Activated CD4-positive, CD25-positive, alpha-beta regulatory T cell (primary cell): ENCODE measurements at regions not wholly inside any gene's neighbourhood (a gene's known extent, or its start where the extent isn't known, plus 50 kb on each side); places are given as distances from the start of the nearest gene placed in this dataset.
"Not testable (repeated sequence)": the region's sequence is repeated elsewhere in the genome, so short reads cannot be mapped to it uniquely, and the experiment has no call there.

Experiments used
- DNase-seq, 4 experiments: peaks; one replicate each; lab custom pipeline; 2025; lab: John Stamatoyannopoulos, UW

DNA sequence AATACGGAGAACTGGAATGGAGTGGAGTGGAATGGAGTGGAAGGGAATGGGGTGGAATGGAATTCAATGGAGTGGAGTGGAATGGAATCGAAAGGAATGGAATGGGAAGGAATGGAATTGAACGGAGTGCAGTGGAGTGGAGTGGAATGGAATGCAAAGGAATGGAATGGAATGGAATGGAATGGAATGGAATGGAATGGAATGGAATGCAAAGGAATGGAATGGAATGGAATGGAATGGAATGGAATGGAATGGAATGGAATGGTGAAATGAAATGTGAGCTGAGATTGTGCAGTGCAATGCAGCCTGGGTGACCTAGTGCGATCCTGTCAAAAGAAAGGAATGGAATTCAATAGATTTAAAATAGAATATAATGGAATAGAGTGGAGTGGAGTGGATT is 357.3 kb upstream of the WSB1 start:
- DNase-seq, result not testable (repeated sequence)

DNA sequence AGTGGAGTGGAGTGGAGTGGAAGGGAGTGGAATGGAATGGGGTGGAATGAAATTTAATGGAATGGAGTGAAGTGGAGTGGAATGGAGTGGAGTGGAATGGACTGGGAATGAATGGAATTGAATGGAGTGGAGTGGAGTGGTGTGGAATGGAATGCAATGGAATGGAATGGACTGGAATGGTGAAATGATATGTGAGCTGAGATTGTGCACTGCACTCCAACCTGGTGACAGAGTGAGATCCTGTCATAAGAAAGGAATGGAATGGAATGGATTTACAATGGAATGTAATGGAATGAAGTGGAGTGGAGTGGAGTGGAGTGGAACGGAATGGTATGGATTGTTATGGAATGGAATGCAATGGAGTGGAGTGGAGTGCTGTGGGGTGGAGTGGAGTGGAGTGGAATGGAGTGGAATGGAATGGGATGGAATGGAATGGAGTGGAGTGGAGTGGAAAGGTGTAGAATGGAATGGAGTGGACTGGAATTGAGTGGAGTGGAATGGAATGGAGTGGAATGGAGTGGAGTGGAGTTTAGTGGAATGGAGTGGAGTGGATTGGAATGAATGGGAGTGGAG is 356.1 kb upstream of the WSB1 start:
- not testable (repeated sequence) for DNase-seq

DNA sequence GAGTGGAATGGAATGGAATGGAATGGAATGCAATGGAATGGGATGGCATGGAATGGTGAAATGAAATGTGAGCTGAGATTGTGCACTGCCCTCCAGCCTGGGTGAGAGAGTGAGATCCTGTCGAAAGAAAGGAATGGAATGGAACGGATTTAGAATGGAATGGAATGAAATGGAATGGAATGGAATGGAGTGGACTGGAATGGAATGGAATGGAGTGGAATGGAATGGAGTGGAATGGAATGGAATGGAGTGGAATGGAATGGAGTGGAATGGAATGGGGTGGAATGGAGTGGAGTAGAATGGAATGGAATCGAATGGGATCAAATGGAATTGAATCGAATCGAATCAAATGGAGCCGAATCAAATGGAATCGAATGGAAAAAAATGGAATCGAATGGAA is 354.2 kb upstream of the WSB1 start:
- not testable (repeated sequence) for DNase-seq

DNA sequence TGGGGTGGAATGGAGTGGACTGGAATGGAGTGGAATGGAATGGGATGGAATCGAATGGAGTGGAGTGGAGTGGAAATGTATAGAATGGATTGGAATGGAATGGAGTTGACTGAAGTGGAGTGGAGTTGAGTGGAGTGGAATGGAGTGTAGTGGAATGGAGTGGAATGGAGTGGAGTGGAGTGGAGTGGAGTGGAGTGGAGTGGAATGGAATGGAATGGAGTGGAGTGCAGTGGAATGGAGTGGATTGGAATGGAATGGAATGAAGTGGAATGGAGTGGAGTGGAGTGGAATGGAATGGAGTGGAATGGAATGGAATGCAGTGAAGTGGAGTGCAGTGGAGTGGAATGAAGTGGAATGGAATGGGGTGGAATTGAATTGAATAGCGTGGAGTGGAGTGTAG is 353.3 kb upstream of the WSB1 start:
- not testable (repeated sequence) for DNase-seq

DNA sequence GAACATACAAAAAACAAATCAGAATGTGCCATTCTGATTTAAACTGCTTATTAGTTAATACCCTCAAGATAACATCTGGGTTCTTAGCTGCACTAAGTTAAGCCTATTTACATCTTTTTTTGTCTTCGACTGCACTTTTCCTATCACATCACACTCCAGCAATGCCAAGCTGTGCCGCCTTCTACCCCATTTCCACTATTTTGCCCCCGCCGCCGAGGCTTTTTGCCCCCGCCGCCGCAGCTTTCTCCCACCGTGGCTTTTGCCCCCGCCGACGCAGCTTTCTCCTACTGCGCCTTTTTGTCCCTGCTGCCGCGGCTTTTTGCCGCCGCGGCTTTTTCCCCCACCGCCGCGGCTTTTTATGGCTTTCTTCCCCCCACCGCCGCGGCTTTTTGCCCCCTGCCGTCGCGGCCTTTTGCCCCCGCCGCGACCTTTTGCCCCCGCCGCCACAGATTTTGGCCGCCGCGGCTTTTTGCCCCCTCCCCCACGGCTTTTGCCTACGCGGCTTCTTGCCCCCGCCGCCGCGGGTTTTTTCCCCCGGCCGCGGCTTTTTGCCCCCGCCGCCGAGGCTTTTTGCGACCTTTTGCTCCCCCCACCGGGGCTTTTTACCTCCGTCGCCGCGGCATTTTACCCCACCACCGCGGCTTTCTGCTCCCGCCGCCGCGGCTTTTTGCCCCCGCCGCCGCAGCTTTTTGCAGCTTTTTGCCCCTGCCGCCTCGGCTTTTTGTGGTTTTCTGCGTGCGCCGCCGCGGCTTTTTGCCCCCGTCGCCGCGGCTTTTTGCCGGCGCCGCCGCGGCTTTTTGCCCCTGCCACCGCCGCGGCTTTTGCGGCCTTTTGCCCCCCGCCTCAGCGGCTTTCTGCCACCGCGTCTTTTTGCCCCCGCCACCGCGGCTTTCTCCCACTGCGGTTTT is 331.4 kb upstream of the WSB1 start:
- no peak for DNase-seq

DNA sequence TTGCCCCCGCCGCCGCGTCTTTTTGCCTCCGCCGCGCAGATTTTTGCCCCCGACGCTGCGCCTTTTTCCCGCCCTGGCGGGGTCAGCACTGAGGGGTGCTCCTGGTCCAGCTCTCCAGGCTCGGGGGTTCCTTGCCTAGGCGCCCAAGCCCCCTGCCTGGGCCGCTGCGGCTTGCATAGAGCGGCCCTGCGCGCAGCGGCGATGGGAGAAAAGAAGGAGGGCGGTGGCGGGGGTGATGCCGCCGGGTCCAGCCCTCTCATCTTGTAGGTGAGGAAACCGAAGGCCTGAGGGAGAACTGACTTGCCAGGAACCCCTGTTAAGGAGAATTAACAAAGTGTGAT is 330.8 kb upstream of the WSB1 start:
- DNase-seq, result no peak

DNA sequence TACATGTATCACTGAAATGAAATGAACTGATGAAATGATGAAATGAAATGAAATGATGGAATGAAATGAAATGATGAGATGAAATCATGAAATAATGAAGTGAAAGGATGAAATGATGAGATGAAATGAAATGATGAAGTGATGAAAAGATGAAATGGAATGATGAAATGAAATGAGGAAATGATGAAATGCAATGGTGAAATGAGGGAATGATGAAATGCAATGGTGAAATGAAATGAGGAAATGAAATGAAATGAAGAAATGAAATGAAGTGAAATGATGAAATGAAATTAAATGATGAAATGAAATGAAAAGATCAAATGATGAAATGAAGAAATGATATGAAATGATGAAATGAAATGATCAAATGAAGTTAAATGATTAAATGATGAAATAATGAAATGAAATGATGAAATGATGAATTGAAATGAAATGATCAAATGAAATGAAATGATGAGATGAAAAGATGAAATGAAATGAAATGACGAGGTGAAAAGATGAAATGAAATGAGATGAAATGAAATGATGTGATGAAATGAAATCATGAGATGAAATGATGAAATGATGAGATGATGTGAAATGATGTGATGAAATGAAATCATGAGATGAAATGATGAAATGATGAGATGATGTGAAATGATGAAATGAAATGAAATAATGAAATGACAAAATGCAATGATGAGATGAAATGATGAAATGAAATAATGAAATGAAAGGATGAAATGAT is 327.9 kb upstream of the WSB1 start:
- DNase-seq, result not testable (repeated sequence)

DNA sequence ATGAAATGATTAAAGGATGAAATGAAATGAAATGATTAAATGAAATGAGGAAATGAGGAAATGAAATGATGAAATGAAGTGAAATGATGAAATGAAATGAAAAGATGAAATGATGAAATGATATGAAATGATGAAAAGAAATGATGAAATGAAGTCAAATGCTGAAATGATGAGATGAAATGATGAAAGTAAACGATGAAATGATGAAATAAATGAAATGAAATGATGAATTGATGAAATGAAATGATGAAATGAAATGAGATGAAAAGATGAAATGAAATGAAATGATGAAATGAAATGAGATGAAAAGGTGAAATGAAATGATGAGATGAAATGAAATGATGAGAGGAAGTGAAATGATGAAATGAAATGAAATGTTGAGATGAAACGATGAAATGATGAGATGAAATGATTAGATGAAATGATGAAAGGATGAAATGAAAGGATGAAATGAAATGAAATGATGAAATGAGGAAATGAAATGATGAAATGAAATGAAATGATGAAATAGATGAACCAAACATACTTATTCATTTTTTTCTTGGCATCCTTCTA is 327.2 kb upstream of the WSB1 start:
- DNase-seq, result not testable (repeated sequence)

DNA sequence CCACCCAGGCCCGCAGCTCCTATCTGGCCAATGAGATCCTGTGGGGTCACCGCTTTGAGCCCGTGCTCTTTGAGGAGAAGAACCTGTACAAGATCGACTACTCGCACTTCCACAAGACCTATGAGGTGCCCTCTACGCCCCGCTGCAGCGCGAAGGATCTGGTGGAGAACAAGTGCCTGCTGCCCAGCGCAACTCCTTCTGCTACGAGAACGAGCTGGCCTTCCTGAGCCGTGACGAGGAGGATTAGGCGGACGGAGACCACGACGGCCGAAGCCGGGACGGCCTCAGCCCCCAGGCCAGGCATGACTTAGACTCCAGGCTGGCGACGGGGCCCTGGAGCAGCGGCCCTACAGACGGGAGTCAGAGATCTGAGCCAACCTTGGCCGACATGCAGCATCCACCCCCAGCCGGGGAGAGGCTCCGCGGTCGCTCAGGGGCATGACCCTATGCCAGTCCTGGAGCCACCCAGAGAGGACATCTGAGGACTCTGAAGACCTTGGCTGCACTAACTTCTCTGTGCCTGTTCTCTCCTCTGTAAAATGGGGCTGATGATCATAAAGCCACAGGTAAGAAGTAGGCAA is 312.0 kb upstream of the WSB1 start:
- DNase-seq, result not testable (repeated sequence)

DNA sequence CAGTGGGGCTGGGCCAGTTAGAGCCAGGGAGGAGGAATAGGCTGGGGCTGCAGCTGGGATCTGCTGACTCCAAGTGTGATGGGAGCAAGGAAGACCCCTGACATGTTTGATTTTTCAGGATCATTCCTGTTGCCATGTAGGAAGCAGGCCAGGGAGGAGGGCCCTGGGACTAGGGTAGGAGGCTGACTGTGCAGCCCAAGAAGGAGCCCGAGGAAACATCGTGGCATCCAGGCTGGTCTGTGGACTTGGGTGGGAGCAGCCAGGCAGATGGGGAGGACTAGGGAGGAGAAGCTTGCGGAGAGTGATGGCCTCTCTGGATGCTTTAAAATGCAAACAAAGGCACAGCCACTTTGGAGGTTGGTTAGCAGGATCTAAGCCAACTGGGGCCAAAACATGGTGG is 311.4 kb upstream of the WSB1 start:
- DNase-seq, result not testable (repeated sequence)

DNA sequence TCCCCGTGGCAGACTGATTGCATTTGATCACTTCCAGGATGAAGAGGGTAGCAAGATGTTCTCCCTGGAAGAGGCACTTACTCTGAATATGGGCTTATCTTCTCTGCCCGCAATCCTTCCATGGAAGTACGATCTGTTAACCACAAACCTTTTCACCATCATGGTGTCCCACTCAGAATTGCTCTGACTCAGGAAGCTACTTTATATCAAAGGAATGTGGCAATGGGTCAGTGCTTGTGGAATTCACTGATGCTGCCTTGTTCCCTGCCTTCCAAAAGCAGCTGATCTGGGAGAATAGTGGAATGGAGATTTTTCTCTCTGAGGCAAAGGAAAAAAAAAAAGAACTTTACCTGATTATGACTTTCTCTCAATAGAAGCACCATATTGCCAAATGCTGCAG is 306.1 kb upstream of the WSB1 start:
- not testable (repeated sequence) for DNase-seq

DNA sequence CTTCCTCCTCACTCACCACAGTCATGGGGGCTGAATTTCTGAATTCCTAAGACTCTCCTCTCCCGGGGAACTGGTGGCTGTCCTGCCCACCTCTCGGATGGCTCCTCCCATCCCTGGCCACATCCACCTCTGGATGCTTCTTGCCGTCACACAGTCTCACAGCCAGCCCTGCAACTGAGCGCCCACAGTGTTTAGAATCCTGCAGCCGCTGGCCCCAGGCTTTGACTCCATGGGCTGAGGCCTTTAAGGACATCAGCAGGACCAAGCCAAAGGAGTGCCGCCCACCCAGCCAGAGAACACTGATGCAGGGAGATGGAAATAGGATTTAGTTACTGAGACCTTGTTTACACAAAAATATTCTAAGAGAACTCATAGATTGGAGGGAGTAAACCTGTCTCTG is 299.3 kb upstream of the WSB1 start:
- not testable (repeated sequence) for DNase-seq

DNA sequence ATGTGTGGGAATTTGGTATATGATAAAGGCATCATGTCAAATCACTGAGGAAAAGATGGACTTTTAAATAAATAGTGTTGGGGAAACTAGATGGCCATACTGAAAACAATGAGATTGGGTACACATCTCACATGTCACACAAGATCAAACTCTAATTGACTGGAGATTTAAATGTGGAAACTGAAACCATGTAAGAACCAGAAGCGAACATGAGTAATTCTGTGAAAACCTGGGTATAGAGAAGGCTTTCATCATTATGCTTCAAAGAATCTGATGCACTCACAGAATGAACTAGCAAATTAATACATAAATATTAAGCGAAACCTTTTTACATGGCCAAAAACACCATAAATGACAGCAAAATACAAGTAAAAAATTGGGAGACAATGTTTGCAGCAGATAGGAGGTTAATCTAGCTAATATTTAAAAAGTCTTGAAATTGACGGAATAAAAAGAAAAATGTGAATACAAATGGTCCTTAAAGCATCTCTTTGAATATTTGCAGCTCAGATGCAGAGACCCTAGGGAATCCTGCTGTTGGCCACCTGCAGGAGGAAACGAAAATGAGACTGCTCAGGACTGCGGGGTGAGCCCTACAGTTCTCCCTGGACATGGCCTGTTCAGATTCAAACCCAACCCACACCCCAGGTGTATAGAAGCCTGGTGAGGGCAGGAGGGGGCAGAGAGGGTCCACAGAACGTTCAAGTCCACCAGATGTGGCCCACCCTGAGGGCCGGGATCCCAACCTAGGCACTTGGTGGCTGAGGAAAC is 297.6 kb upstream of the WSB1 start:
- DNase-seq, result not testable (repeated sequence)

DNA sequence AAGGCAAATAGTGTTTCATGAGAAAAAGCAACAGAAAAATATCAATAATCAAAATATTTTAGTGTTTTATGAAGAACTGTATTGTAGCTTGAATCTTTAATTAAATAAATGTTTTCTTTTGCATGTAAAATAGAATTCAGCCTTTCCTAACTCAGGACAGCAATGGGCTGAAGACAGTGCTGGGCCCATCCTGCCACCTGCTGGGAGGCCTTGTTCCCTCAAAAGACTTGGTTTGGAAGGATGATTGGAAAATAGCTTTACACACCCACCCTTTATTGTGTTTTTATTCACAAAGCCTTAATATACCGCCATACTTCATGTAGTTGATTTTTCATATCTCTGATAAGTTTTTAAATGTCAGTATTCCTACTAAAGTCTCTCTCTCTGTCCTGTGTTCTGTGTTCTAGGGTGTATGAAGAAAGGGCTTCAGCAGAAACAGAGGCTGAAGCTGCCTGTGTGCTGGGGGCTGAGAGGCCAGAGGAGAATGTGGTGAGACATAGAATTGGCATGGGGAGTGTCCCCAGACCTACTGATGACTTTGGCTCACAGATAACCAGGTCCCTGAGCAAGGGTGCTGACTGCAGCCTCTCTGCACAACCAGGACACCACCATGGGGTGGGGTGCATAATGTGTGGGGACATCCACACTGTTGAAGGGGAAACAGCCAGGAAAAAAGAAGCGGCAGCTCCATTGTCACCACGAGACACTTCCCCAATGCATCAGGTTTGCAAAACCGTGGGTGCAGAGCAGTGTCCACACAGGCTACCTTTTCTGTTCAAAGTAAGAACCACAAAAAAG is 286.0 kb upstream of the WSB1 start:
- DNase-seq, result not testable (repeated sequence)

DNA sequence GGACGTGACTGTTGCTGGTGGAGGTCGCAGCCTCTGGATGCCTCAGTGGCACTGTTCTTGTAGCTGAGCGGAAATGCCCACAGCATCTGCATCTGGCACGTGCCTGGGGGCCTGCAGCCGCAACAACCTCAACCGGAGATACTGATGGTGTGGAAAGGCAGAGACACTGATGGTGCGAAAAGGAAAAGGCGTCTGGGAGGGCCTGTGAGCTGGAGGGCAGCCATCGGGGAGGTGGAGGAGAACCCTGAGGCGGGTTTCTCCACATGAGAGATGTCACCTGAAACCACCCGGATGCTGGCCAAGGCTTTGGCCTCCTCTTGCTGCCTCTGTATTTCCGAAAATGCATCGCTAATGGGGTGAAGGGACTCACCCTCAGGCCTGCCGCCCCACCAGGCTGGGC is 284.8 kb upstream of the WSB1 start:
- DNase-seq, result no peak

DNA sequence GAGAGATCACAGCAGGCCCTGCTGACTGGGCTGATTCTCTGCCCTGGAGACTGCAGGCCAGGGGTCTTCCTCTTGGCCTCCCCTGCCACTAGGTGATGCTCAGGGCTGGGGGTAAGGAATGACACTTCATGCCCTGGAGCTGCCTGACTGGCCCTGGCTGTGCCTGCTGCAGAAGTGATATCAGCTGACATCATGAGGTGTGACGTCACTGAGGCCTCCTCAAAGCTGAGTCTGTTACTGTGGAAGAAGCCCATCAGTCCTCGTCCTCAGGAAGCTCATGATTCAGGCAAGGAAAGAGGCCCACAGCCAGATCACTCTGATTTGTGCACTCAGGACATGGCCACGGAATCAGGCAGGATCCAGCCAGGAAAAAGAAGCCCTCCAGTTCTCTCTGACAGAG is 283.8 kb upstream of the WSB1 start:
- not testable (repeated sequence) for DNase-seq

DNA sequence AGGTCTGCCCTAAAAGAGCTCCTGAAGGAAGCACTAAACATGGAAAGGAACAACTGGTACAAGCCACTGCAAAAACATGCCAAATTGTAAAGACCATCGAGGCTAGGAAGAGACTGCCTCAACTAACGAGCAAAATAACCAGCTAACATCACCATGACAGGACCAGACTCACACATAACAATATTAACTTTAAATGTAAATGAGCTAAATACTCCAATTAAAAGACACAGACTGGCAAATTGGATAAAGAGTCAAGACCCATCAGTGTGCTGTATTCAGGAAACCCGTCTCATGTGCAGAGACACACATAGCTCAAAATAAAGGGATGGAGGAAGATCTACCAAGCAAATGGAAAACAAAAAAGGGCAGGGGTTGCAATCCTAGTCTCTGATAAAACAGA is 263.4 kb upstream of the WSB1 start:
- not testable (repeated sequence) for DNase-seq

DNA sequence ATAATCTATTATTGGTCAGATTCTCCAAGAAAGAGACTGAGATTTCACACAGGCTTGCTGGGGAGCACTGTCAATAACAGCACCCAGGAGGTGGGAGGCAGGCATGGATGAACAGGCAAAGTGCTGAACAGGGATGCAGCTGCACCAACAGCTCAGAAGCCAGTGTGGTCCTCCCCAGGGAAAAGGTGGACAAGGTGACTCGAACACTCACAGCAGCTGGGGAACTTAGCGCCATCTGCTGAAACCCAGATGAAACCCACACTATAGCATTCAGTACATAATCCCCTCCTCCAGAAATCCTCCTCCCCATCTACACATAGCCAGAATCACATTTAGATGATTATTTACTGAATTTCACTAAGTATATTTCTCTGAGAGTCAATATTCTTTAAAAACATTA is 255.2 kb upstream of the WSB1 start:
- DNase-seq, result no peak

DNA sequence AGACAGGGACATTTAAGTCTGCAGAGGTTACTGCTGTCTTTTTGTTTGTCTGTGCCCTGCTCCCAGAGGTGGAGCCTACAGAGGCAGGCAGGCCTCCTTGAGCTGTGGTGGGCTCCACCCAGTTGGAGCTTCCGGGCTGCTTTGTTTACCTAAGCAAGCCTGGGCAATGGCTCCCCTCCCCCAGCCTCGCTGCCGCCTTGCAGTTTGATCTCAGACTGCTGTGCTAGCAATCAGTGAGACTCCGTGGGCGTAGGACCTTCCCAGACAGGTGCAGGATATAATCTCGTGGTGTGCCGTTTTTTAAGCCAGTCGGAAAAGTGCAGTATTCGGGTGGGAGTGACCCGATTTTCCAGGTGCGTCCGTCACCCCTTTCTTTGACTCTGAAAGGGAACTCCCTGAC is 248.9 kb upstream of the WSB1 start:
- DNase-seq, result not testable (repeated sequence)

DNA sequence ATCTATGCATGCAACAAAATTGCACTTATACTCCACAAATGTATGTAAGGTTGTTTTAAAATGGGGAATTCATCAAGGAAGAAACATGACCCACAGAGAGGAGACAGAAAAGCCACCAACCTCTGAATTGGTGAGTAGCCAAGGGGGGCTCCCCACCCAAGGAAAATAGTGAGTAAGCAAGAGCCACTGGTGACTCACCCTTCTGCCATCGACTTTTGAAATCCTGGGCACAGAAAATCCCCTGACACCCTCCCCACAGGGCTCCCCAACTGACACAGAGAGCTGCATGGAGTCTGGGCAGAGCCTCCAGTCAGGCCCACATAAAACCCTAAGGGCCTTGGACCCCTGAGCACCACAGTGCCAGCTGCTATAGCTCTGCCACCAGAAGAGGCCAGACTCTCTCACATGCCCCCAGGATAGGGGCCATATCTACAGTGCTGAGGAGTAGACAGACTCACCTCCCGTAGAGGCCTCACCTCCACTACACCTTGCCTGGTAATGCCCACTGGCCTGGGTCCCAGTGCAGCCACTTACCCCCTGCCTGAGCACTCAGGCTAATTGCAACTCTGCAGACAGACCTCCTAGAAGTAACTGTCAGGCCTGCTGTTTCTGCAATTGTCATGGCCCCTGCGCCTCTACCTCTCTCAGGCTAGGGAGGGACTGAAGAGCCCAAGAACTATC is 244.7 kb upstream of the WSB1 start:
- no peak for DNase-seq
